ENCODE measurements at regions not wholly inside any gene's neighbourhood (a gene's known extent, or its start where the extent isn't known, plus 50 kb on each side); places are given as distances from the start of the nearest gene placed in this dataset.

GRCh38 chr4:170247596-170247995 lies 157.8 kb upstream of the AADAT start:
- no peak for DNase-seq (ENCODE audit: low read depth in 1 of 2, low spot score in 1 of 2)
- Histone ChIP-seq H3K27ac (replicated peaks) (no peak overlapping the region), H3K4me3 (replicated peaks; ENCODE audit: insufficient read depth, low read length) (no peak overlapping the region), H3K27me3 (ENCODE audit: insufficient read depth, poor library complexity, severe bottlenecking) (no peaks in the 10 kb centered on the region)
- no peak for TF ChIP-seq SPI1 (IDR thresholded peaks at IDR 0.05; ENCODE audit: borderline replicate concordance, low read depth)
- TF ChIP-seq GABPA (IDR thresholded peaks at IDR 0.05; ENCODE audit: low read depth): no peak
- TF ChIP-seq REST (IDR thresholded peaks at IDR 0.05; ENCODE audit: insufficient replicate concordance, low read depth): no peak
- TF ChIP-seq POLR2AphosphoS5 (IDR thresholded peaks at IDR 0.05; ENCODE audit: low read depth): no peak
- TF ChIP-seq CTCF (IDR thresholded peaks at IDR 0.05; ENCODE audit: insufficient read depth, low read length): no peak

GRCh38 chr4:170243662-170244288 lies 154.0 kb upstream of the AADAT start:
- H3K27ac ChIP-seq (replicated peaks): no peak overlapping the region

More at GRCh38 chr4:170243662-170244288, 154.0 kb upstream of the AADAT start:
- H3K27me3 ChIP-seq (ENCODE audit: insufficient read depth, poor library complexity, severe bottlenecking): no peaks in the 10 kb centered on the region
- no peak overlapping the region for H3K4me3 ChIP-seq (replicated peaks; ENCODE audit: insufficient read depth, low read length)
- DNase-seq (ENCODE audit: low read depth in 1 of 2, low spot score in 1 of 2): no peak
- TF ChIP-seq REST (IDR thresholded peaks at IDR 0.05; ENCODE audit: insufficient replicate concordance, low read depth): no peak
- no peak for TF ChIP-seq CTCF (IDR thresholded peaks at IDR 0.05; ENCODE audit: insufficient read depth, low read length)
- no peak for TF ChIP-seq POLR2AphosphoS5 (IDR thresholded peaks at IDR 0.05; ENCODE audit: low read depth)
- no peak for TF ChIP-seq SPI1 (IDR thresholded peaks at IDR 0.05; ENCODE audit: borderline replicate concordance, low read depth)
- no peak for TF ChIP-seq GABPA (IDR thresholded peaks at IDR 0.05; ENCODE audit: low read depth)

All from HL-60 (cell line).